DND-41 (cell line): ENCODE measurements at regions not wholly inside any gene's neighbourhood (a gene's known extent, or its start where the extent isn't known, plus 50 kb on each side); places are given as distances from the start of the nearest gene placed in this dataset.

Experiments
- EZH2 ChIP-seq: IDR thresholded peaks from 3 replicates; pipeline ENCODE4 v1.6.1; 2012; ENCODE audit warnings: borderline replicate concordance, low read depth, mild to moderate bottlenecking, moderate library complexity, low read length, inconsistent platforms; ENCODE audit not compliant: severe bottlenecking
- TF ChIP-seq, protein P1 (sequence below): IDR thresholded peaks from 2 replicates; pipeline ENCODE4 v1.5.1; 2012; ENCODE audit warnings: borderline replicate concordance, low read length, moderate library complexity, mild to moderate bottlenecking; ENCODE audit not compliant: poor library complexity, severe bottlenecking; ENCODE audit errors: extremely low read depth

DNA sequence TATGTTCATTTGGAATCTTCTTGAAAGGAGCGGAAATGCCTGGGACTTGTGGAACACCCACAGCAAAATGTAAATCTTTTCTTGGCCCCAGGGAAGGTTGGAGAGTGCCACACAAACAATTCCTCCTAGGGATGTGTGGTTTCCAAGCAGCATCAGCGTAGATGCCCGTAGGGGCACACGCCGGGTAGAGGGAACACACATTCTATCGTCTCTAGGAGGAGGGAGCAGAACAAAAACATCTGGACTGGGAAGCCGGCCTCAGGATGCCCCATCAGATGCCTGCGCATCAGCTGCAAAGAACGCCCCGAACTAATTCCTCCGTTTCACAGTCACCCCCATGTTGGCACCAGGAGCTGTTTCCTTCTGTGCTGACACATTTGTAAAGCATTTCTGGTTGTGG, 357.9 kb upstream of the ZFHX3 start:
- TF ChIP-seq, protein P1, sequence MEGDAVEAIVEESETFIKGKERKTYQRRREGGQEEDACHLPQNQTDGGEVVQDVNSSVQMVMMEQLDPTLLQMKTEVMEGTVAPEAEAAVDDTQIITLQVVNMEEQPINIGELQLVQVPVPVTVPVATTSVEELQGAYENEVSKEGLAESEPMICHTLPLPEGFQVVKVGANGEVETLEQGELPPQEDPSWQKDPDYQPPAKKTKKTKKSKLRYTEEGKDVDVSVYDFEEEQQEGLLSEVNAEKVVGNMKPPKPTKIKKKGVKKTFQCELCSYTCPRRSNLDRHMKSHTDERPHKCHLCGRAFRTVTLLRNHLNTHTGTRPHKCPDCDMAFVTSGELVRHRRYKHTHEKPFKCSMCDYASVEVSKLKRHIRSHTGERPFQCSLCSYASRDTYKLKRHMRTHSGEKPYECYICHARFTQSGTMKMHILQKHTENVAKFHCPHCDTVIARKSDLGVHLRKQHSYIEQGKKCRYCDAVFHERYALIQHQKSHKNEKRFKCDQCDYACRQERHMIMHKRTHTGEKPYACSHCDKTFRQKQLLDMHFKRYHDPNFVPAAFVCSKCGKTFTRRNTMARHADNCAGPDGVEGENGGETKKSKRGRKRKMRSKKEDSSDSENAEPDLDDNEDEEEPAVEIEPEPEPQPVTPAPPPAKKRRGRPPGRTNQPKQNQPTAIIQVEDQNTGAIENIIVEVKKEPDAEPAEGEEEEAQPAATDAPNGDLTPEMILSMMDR = no peak
- TF ChIP-seq EZH2 = no peak
